Adrenal gland (tissue), 9 donors: ENCODE measurements at regions not wholly inside any gene's neighbourhood (a gene's known extent, or its start where the extent isn't known, plus 50 kb on each side); places are given as distances from the start of the nearest gene placed in this dataset.

Experiments used
- DNase-seq, 7 donors: peaks; one replicate each; pipeline ENCODE4 v3.0.0-alpha.2; 2019 to 2020
- H3K27ac ChIP-seq, 5 donors: fragments of 200-600 bp; sonication (generic) in 4 of 5; 1 replicate in 3 of 5; 2 replicates in 2 of 5; pipeline versions ENCODE4 v1.5.1 to v1.8.0; 2016 to 2020; ENCODE audit warnings: mild to moderate bottlenecking in 1 of 5
- H3K27me3 ChIP-seq: fragments of 200-600 bp; 2 replicates; pipeline ENCODE4 v1.8.0; 2021
- H3K36me3 ChIP-seq, 2 donors: fragments of 200-600 bp; replicated peaks in 1 of 2; 1 replicate in 1 of 2; 2 replicates in 1 of 2; pipeline versions ENCODE4 v1.5.1 to v1.8.0; 2018 to 2022
- H3K4me1 ChIP-seq, 2 donors: fragments of 200-600 bp; replicated peaks in 1 of 2; 1 replicate in 1 of 2; 2 replicates in 1 of 2; pipeline versions ENCODE4 v1.5.1 to v1.8.0; 2018 to 2021
- H3K4me3 ChIP-seq, 4 donors: fragments of 200-600 bp; sonication (generic) in 3 of 4; one replicate each; pipeline ENCODE4 v1.5.1; 2016 to 2018
- H3K9me3 ChIP-seq, 3 donors: fragments of 200-600 bp; sonication (generic) in 1 of 3; replicated peaks in 1 of 3; 1 replicate in 2 of 3; 2 replicates in 1 of 3; pipeline versions ENCODE4 v1.5.1 to v1.8.0; 2016 to 2021
- POLR2A ChIP-seq, 2 donors: fragments of 450-650 bp; IDR thresholded peaks; one replicate each; pipeline ENCODE4 v1.6.1; 2017; ENCODE audit warnings: antibody characterized with exemption in 2 of 2, mild to moderate bottlenecking in 2 of 2, moderate library complexity in 1 of 2
- WGBS, 4 donors: extraction: QIAGEN DNeasy Blood & Tissue Kit in 2 of 4; methylation state at CpG; one replicate each; pipeline versions ENCODE4 v1.1.5 to v1.1.7; 2013 to 2017; 5-methylcytosine and 5-hydroxymethylcytosine counted together
- intact Hi-C, 2 donors: fragments of 100-400 bp; cut with DNase I; formaldehyde crosslinking; loops; one replicate each; pipeline versions ENCODE4 v1.14.1 to v1.15.0; 2022 to 2023
- TF ChIP-seq, protein P1 (sequence below), 6 experiments: fragments of 450-650 bp in 4 of 6; fragments of 200-600 bp in 2 of 6; sonication (generic) in 1 of 6; IDR thresholded peaks; 1 replicate in 5 of 6; 2 replicates in 1 of 6; pipeline versions ENCODE4 v1.5.1 to v1.8.0; 2016 to 2021; ENCODE audit warnings: antibody characterized with exemption in 6 of 6, mild to moderate bottlenecking in 2 of 6, moderate library complexity in 1 of 6
- donor health status: healthy with polysubstance abuse.
- donor health status: Bipolar disorder and iron deficiency.
- donor health status: DM: yes; HTN: yes; CAD: no.
- donor health status: DM: no; HTN: no; CAD: no.
- donor health status: DM: no; HTN: no; CAD: no.

DNA sequence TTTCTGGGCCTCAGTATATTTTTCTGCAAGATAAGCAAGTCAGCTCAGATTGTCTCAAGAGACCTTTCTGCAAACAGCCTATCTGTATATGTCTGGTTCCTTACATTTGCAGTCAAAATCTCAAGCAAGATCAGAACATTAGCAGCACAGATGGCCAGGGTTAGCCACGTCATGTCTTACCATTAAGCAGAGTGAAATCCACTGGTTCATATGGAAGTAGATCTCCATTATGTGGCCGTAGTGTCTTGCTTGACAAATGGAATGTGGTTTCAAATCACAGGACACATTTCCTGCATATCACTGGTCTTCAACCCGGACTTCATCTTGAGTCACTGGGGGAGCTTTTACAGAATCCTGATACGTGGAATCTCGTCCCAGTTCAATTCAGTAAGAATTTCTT is 500.2 kb downstream of the FBXO15 start:
- 59 to 73% (median 65%) methylated on average over 5 of the region's 5 CpGs for WGBS, 4 donors
- Histone ChIP-seq H3K4me3 (no peak overlapping the region), H3K36me3 (no peaks in the 10 kb centered on the region), H3K9me3 (no peaks in the 10 kb centered on the region), H3K4me1 (no peaks in the 10 kb centered on the region), H3K27ac (no peak overlapping the region), H3K27me3 (no peaks in the 10 kb centered on the region)
- no peak for DNase-seq
- no peak for TF ChIP-seq POLR2A (IDR thresholded peaks at IDR 0.05)
- TF ChIP-seq, protein P1, sequence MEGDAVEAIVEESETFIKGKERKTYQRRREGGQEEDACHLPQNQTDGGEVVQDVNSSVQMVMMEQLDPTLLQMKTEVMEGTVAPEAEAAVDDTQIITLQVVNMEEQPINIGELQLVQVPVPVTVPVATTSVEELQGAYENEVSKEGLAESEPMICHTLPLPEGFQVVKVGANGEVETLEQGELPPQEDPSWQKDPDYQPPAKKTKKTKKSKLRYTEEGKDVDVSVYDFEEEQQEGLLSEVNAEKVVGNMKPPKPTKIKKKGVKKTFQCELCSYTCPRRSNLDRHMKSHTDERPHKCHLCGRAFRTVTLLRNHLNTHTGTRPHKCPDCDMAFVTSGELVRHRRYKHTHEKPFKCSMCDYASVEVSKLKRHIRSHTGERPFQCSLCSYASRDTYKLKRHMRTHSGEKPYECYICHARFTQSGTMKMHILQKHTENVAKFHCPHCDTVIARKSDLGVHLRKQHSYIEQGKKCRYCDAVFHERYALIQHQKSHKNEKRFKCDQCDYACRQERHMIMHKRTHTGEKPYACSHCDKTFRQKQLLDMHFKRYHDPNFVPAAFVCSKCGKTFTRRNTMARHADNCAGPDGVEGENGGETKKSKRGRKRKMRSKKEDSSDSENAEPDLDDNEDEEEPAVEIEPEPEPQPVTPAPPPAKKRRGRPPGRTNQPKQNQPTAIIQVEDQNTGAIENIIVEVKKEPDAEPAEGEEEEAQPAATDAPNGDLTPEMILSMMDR (IDR thresholded peaks at IDR 0.05): no peak
- intact Hi-C loops: no loop called here

DNA sequence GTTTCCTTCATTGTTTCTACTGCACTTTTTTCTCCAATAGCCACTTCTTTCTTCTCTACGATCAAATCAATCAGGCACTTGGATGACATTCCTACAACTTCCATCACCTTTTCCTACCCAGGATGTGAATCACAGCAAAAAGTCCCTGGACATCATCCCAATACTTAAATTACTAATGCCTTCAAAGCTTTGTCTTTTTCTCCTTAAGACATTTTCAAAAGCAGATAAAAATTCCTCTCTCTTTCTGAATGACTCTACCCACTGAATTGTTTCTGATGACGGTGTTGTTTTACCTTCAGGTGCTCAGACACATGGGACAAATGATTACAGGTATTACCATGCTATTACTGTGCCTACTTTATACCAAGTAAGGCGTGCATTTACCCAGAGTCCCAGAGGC is 500.9 kb downstream of the FBXO15 start:
- Histone ChIP-seq H3K4me1 (no peaks in the 10 kb centered on the region), H3K27me3 (no peaks in the 10 kb centered on the region), H3K36me3 (no peaks in the 10 kb centered on the region), H3K27ac (no peak overlapping the region), H3K9me3 (no peaks in the 10 kb centered on the region), H3K4me3 (no peak overlapping the region)
- TF ChIP-seq, protein P1 (IDR thresholded peaks at IDR 0.05): no peak
- TF ChIP-seq POLR2A (IDR thresholded peaks at IDR 0.05): no peak
- intact Hi-C loops: no loop called here
- DNase-seq: no peak
- WGBS, 4 donors: 47 to 56% (median 50%) methylated on average over 3 of the region's 3 CpGs

DNA sequence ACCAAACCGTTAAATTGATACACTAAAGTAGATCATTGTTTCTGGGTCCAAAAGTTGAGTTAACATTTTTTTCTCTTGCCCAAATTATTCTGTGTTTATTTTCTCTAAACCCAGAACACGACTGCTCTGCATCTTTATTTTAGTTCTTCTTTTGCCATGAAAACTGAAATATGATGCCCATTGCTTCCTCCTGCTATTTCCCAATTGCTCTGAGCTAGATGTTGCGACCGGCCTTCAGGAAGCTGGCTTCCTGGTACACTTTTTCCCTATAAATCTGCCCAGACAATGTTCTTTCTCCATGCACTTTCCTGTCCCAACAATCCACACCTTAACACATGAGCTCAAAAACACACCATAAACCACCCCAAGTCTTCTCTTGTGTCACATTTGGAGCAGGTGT is 501.4 kb downstream of the FBXO15 start:
- 40 to 58% (median 47%) methylated on average over 4 of the region's 4 CpGs for WGBS, 4 donors
- Histone ChIP-seq H3K27me3 (no peaks in the 10 kb centered on the region), H3K4me3 (no peak overlapping the region), H3K36me3 (no peaks in the 10 kb centered on the region), H3K27ac (no peak overlapping the region), H3K9me3 (no peaks in the 10 kb centered on the region), H3K4me1 (no peaks in the 10 kb centered on the region)
- TF ChIP-seq, protein P1 (IDR thresholded peaks at IDR 0.05): no peak
- no peak for TF ChIP-seq POLR2A (IDR thresholded peaks at IDR 0.05)
- intact Hi-C loops: no loop called here
- no peak for DNase-seq

DNA sequence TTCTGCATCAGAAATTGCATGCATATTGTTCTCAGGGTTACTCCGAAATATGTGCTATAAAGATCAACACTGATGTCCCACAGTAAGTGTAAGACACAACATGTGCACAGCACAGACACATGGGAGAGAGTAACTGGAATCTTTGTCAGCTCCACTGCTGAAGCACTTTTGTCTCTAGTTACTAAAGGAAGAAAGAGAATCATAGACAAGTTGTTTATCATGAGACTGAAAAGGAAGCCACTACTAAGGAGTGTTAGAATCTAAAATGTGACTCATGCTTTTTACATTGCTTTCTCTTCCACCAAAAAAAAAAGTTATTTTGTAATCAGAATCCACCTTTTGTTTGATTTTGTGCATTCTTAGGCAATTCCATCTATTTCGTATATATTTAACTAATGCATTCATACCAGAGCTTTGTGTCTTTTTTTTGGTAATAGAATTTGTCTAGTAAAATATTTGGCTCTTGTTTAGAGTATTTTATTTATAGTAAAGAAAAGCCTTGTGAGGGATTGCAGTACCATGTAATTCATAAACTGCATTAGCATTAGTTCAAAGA is 502.4 kb downstream of the FBXO15 start:
- intact Hi-C loops: no loop called here
- Histone ChIP-seq H3K27me3 (no peaks in the 10 kb centered on the region), H3K36me3 (no peaks in the 10 kb centered on the region), H3K4me3 (no peak overlapping the region), H3K27ac (no peak overlapping the region), H3K4me1 (no peaks in the 10 kb centered on the region), H3K9me3 (no peaks in the 10 kb centered on the region)
- TF ChIP-seq, protein P1 (IDR thresholded peaks at IDR 0.05): no peak
- TF ChIP-seq POLR2A (IDR thresholded peaks at IDR 0.05): no peak
- DNase-seq: no peak
- 69 to 76% (median 73%) methylated on average over 2 of the region's 2 CpGs for WGBS, 4 donors
